NB4 (cell line): ENCODE measurements at regions not wholly inside any gene's neighbourhood (a gene's known extent, or its start where the extent isn't known, plus 50 kb on each side); places are given as distances from the start of the nearest gene placed in this dataset.

ENCODE experiments used
- DNase-seq: peaks from one replicate; pipeline ENCODE4 v3.0.0; 2010; ENCODE audit warnings: low read depth
- H3K4me3 ChIP-seq: one replicate; pipeline ENCODE4 v1.5.1; 2011; ENCODE audit warnings: mild to moderate bottlenecking, low read depth, low read length, moderate library complexity
- MYC ChIP-seq: IDR thresholded peaks from 2 replicates; pipeline ENCODE4 v1.6.1; 2011; ENCODE audit warnings: low read depth, low read length
- POLR2A ChIP-seq: IDR thresholded peaks from 2 replicates; pipeline ENCODE4 v1.6.1; 2011; ENCODE audit warnings: mild to moderate bottlenecking; ENCODE audit not compliant: insufficient read length; ENCODE audit errors: extremely low read depth
- TF ChIP-seq, protein P1 (sequence below): IDR thresholded peaks from one replicate; pipeline ENCODE4 v1.5.1; 2012; ENCODE audit warnings: low read depth, low read length
- TF ChIP-seq, protein P2 (sequence below): IDR thresholded peaks from 2 replicates; pipeline ENCODE4 v1.6.1; 2011; ENCODE audit warnings: low read depth, low read length

DNA sequence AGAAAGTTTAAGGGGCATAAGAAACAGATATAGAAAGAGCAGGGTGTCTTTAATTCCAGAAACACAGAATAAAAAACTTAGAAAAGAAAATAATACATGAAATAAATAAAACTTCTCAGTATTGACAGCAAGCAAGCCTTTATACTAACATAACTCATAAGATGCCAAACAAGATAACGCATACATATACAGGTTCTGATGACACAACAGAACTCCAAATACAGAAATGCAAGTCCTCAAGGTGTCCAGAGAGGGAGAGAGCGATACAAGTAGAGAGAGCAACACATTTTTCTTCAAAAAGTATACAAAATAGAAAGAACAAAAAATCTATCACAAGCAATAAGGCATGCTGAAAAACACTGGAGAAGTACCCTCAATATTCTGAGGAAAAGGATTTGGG lies 314.6 kb upstream of the POM121L12 start:
- H3K4me3 ChIP-seq: no peak overlapping the region
- TF ChIP-seq, protein P1, sequence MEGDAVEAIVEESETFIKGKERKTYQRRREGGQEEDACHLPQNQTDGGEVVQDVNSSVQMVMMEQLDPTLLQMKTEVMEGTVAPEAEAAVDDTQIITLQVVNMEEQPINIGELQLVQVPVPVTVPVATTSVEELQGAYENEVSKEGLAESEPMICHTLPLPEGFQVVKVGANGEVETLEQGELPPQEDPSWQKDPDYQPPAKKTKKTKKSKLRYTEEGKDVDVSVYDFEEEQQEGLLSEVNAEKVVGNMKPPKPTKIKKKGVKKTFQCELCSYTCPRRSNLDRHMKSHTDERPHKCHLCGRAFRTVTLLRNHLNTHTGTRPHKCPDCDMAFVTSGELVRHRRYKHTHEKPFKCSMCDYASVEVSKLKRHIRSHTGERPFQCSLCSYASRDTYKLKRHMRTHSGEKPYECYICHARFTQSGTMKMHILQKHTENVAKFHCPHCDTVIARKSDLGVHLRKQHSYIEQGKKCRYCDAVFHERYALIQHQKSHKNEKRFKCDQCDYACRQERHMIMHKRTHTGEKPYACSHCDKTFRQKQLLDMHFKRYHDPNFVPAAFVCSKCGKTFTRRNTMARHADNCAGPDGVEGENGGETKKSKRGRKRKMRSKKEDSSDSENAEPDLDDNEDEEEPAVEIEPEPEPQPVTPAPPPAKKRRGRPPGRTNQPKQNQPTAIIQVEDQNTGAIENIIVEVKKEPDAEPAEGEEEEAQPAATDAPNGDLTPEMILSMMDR: no peak
- TF ChIP-seq, protein P2, sequence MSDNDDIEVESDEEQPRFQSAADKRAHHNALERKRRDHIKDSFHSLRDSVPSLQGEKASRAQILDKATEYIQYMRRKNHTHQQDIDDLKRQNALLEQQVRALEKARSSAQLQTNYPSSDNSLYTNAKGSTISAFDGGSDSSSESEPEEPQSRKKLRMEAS: no peak
- TF ChIP-seq MYC: no peak
- no peak for TF ChIP-seq POLR2A
- DNase-seq: no peak

DNA sequence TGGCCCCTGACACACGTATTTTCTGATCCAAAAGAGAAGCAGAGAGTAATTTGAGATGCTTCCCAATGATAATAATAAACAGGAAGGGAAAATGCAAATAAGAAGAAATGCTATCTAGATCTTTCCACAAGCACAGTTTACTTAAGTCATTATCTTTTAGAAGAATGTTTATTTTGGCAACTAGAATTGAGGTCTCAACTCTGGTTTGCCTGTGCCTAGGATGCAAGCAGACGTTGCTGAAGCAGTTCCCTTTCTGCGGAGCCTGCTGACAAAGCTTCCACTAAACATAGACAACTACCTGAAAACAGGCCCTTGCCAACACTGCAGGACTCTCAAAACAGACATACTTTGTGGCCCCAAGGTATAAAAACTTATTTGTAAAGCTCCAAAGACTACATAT lies 315.8 kb upstream of the POM121L12 start:
- TF ChIP-seq POLR2A (no peak), MYC (no peak)
- TF ChIP-seq, protein P2: no peak
- TF ChIP-seq, protein P1: no peak

DNA sequence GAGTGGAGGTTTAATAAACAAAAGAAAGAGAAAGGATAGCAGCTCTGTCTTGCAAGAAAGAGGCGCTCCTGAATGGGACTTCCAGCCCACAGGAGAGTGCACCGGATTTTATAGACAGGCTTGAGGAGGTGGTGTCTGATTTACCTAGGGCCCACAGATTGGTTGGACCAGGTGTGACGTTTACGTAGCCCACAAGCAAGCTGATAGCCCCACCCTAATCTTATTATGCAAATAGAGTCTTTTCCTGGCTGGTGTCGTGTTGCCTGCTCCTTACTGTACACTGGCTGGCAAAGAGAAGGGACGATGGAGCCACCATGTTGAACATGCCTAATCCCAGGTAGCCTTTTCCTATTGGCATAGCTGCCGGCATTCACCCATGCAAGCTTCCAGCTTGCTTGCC lies 319.7 kb upstream of the POM121L12 start:
- DNase-seq: no peak
- TF ChIP-seq MYC: no peak
- TF ChIP-seq, protein P1: no peak
- TF ChIP-seq, protein P2: no peak
- no peak for TF ChIP-seq POLR2A
- H3K4me3 ChIP-seq: no peak overlapping the region

More for the DNA sequence above, 315.8 kb upstream of the POM121L12 start:
- no peak for DNase-seq
- no peak overlapping the region for H3K4me3 ChIP-seq

DNA sequence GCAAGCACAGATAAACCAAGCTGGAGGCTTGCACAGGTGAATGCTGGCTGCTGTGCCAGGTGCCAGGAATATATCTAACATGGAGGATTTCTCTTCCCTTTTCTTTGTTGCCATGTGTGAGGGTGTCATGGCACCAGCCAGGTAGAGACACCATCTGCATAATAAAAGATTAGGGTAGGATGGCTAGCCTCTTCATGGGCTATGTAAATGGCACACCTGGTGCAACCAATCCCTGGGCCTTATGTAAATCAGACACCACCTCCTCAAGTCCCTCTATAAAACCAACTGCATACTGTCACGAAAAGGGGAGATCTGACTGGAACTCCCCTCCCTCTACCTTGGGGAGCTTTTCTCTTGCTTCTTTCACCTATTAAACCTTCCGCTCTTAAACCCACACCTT lies 322.5 kb upstream of the POM121L12 start:
- DNase-seq: no peak
- TF ChIP-seq POLR2A (no peak), MYC (no peak)
- TF ChIP-seq, protein P2: no peak
- TF ChIP-seq, protein P1: no peak
- no peak overlapping the region for H3K4me3 ChIP-seq

DNA sequence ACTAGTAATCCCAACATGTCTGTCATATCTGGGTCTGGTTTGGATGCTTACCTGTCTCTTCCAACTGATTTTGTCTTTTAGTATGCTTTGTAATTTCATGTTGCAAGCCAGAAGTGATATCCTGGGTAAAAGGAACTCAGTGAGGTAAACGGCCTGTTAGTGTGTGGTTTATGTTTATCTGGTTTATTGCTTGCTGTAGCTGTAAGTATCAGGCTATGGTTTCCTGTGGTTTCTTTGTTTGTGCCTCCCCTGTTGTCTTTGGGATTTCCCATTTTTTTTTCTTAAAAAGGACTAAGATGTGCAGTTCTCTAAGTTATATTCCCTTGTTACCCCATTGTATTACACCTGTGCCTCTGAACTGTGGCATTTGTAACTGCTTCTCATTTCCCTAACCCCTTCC lies 323.5 kb upstream of the POM121L12 start:
- TF ChIP-seq, protein P1: no peak
- TF ChIP-seq POLR2A (no peak), MYC (no peak)
- TF ChIP-seq, protein P2: no peak
- no peak overlapping the region for H3K4me3 ChIP-seq
- no peak for DNase-seq

DNA sequence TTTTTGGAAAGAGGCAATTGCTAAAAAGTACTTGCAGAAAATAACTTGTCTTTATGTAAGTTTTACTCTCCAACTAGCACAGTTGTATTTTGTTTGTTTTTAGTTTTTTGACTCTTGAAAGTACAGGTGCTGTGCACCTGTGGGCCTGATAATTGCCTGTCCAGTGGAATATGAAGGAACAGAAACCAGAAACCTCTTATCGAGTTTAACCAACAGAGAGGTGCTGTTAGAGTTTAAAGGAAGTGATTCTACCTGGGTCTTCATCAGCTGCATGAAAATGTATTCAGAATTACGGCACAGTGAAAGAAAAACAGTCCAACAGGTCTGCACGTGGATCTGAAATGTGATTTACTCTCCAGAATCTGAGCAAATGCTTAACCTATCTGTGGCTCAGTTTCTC lies 326.6 kb upstream of the POM121L12 start:
- H3K4me3 ChIP-seq: no peak overlapping the region

More for the DNA sequence above, 326.6 kb upstream of the POM121L12 start:
- DNase-seq: no peak
- TF ChIP-seq MYC (no peak), POLR2A (no peak)
- TF ChIP-seq, protein P1: no peak
- TF ChIP-seq, protein P2: no peak
